Activated B cell treated with CpG ODN at 0.5 μM for 24 hours (primary cell): ENCODE measurements at regions not wholly inside any gene's neighbourhood (a gene's known extent, or its start where the extent isn't known, plus 50 kb on each side); places are given as distances from the start of the nearest gene placed in this dataset.

ENCODE experiments used
- ATAC-seq: fragments of 200-7000 bp; cut with Tn5 transposase; one replicate; pipeline ENCODE4 v1.10.0; 2021; ENCODE audit warnings: low read depth, mild to moderate bottlenecking, moderate library complexity
- CTCF ChIA-PET: fragments of 350-600 bp; sonication (Branson Sonifier 250); formaldehyde crosslinking; loops from one replicate; lab custom pipeline; 2021; ENCODE audit warnings: antibody characterized with exemption; lab: Charles Lee
- POLR2A ChIA-PET: fragments of 350-600 bp; sonication (Branson Sonifier 250); formaldehyde crosslinking; loops from one replicate; lab custom pipeline; 2021; ENCODE audit warnings: antibody characterized with exemption; lab: Charles Lee
- DNase-seq: peaks from one replicate; pipeline ENCODE4 v3.0.0; 2022
- H3K27ac Mint-ChIP-seq: one replicate; pipeline ENCODE4 v1.8.0; 2020; ENCODE audit warnings: mixed read lengths
- H3K27me3 Mint-ChIP-seq: one replicate; pipeline ENCODE4 v1.8.0; 2021; ENCODE audit warnings: mixed read lengths
- H3K36me3 Mint-ChIP-seq: one replicate; pipeline ENCODE4 v1.8.0; 2021; ENCODE audit warnings: low read depth, mixed read lengths
- H3K4me1 Mint-ChIP-seq: one replicate; pipeline ENCODE4 v1.8.0; 2021; ENCODE audit warnings: mixed read lengths
- H3K4me3 Mint-ChIP-seq: one replicate; pipeline ENCODE4 v1.8.0; 2020; ENCODE audit warnings: mild to moderate bottlenecking, mixed read lengths
- H3K9me3 Mint-ChIP-seq: one replicate; pipeline ENCODE4 v1.8.0; 2020; ENCODE audit warnings: mixed read lengths
- CTCF ChIP-seq: fragments of 200-600 bp; IDR thresholded peaks from one replicate; pipeline ENCODE4 v1.8.0; 2022; ENCODE audit warnings: antibody characterized with exemption, mild to moderate bottlenecking
- intact Hi-C: fragments of 100-400 bp; cut with micrococcal nuclease; formaldehyde crosslinking; loops from one replicate; pipeline ENCODE4 v1.15.1; 2024

- DNase-seq (no peak), ATAC-seq (no peak)
- TF ChIP-seq CTCF, result no peak
- Mint-ChIP-seq H3K4me1 (no peaks in the 10 kb centered on the region), H3K9me3 (peaks cover 2% of the 10 kb centered on the region), H3K36me3 (no peaks in the 10 kb centered on the region), H3K27me3 (peaks cover 14% of the 10 kb centered on the region), H3K27ac (no peak overlapping the region), H3K4me3 (no peak overlapping the region)
- POLR2A ChIA-PET, result no interaction called here
- intact Hi-C loops, result no loop called here
- CTCF ChIA-PET, result no interaction called here
These were observed 238.4 kb downstream of the PLPP3 start for GRCh38 chr1:56340977-56341376.

GRCh38 chr1:56339786-56340465 is 239.4 kb downstream of the PLPP3 start:
- H3K4me3 Mint-ChIP-seq, result no peak overlapping the region
- H3K9me3 Mint-ChIP-seq, result peaks cover 2% of the 10 kb centered on the region
- no peak overlapping the region for H3K27ac Mint-ChIP-seq
- ATAC-seq (no peak), DNase-seq (no peak)
- intact Hi-C loops, result no loop called here
- TF ChIP-seq CTCF, result no peak
- CTCF ChIA-PET, result no interaction called here
- POLR2A ChIA-PET, result no interaction called here
- H3K4me1 Mint-ChIP-seq, result no peaks in the 10 kb centered on the region
- H3K36me3 Mint-ChIP-seq, result no peaks in the 10 kb centered on the region
- H3K27me3 Mint-ChIP-seq, result peaks cover 14% of the 10 kb centered on the region

- Mint-ChIP-seq H3K4me1 (no peaks in the 10 kb centered on the region), H3K27ac (no peak overlapping the region), H3K4me3 (no peak overlapping the region), H3K36me3 (no peaks in the 10 kb centered on the region), H3K27me3 (peaks cover 14% of the 10 kb centered on the region), H3K9me3 (peaks cover 2% of the 10 kb centered on the region)
- no peak for TF ChIP-seq CTCF
- DNase-seq (no peak), ATAC-seq (no peak)
- ChIA-PET CTCF (no interaction called here), POLR2A (no interaction called here)
- intact Hi-C loops, result no loop called here
These were observed 240.3 kb downstream of the PLPP3 start for GRCh38 chr1:56339093-56339492.

GRCh38 chr1:56336982-56337381 is 242.4 kb downstream of the PLPP3 start:
- intact Hi-C loops, result no loop called here
- no peak for TF ChIP-seq CTCF
- H3K36me3 Mint-ChIP-seq, result no peaks in the 10 kb centered on the region
- H3K4me1 Mint-ChIP-seq, result no peaks in the 10 kb centered on the region
- POLR2A ChIA-PET, result no interaction called here
- ATAC-seq (no peak), DNase-seq (no peak)
- CTCF ChIA-PET, result no interaction called here
- peaks cover 2% of the 10 kb centered on the region for H3K9me3 Mint-ChIP-seq
- no peak overlapping the region for H3K4me3 Mint-ChIP-seq
- H3K27ac Mint-ChIP-seq, result no peak overlapping the region
- H3K27me3 Mint-ChIP-seq, result peaks cover 14% of the 10 kb centered on the region

- intact Hi-C loops, result no loop called here
- DNase-seq (no peak), ATAC-seq (no peak)
- no peaks in the 10 kb centered on the region for H3K9me3 Mint-ChIP-seq
- H3K27me3 Mint-ChIP-seq, result peaks cover 13% of the 10 kb centered on the region
- no peak overlapping the region for H3K27ac Mint-ChIP-seq
- no peak overlapping the region for H3K4me3 Mint-ChIP-seq
- CTCF ChIA-PET, result no interaction called here
- POLR2A ChIA-PET, result no interaction called here
- no peaks in the 10 kb centered on the region for H3K36me3 Mint-ChIP-seq
- H3K4me1 Mint-ChIP-seq, result peaks cover 2% of the 10 kb centered on the region
- TF ChIP-seq CTCF, result no peak
These were observed 244.0 kb downstream of the PLPP3 start for GRCh38 chr1:56335394-56335793.
